ENCODE measurements at regions not wholly inside any gene's neighbourhood (a gene's known extent, or its start where the extent isn't known, plus 50 kb on each side); places are given as distances from the start of the nearest gene placed in this dataset.

GRCh38 chr14:49946320-49947141, 53.6 kb downstream of the ARF6 start:
- Histone ChIP-seq H3K9ac (no peak overlapping the region), H3K27me3 (no peaks in the 10 kb centered on the region), H4K20me1 (ENCODE audit: low read depth) (no peaks in the 10 kb centered on the region), H3F3A (ENCODE audit: low read depth) (no peaks in the 10 kb centered on the region), H3K9me3 (ENCODE audit: low read depth) (no peaks in the 10 kb centered on the region), H3K36me3 (no peaks in the 10 kb centered on the region), H3K27ac (no peak overlapping the region), H2AFZ (replicated peaks) (no peak overlapping the region), H3K79me2 (ENCODE audit: low read depth) (no peaks in the 10 kb centered on the region), H3K4me2 (no peak overlapping the region), H3K4me1 (no peaks in the 10 kb centered on the region), H3K4me3 (no peak overlapping the region)
- H3K4me1 Mint-ChIP-seq, result peaks cover 14% of the 10 kb centered on the region
- no peak overlapping the region for H3K27ac Mint-ChIP-seq
- H3K27me3 Mint-ChIP-seq (ENCODE audit: insufficient read depth, low read depth), result no peaks in the 10 kb centered on the region
- no peak overlapping the region for H3K4me3 Mint-ChIP-seq
- DNase-seq (ENCODE audit: low spot score), result no peak
- no peaks in the 10 kb centered on the region for H3K9me3 Mint-ChIP-seq
- TF ChIP-seq EZH2 (IDR thresholded peaks at IDR 0.05) (no peak), EZH2phosphoT487 (IDR thresholded peaks at IDR 0.05) (no peak)
- TF ChIP-seq, protein P1, sequence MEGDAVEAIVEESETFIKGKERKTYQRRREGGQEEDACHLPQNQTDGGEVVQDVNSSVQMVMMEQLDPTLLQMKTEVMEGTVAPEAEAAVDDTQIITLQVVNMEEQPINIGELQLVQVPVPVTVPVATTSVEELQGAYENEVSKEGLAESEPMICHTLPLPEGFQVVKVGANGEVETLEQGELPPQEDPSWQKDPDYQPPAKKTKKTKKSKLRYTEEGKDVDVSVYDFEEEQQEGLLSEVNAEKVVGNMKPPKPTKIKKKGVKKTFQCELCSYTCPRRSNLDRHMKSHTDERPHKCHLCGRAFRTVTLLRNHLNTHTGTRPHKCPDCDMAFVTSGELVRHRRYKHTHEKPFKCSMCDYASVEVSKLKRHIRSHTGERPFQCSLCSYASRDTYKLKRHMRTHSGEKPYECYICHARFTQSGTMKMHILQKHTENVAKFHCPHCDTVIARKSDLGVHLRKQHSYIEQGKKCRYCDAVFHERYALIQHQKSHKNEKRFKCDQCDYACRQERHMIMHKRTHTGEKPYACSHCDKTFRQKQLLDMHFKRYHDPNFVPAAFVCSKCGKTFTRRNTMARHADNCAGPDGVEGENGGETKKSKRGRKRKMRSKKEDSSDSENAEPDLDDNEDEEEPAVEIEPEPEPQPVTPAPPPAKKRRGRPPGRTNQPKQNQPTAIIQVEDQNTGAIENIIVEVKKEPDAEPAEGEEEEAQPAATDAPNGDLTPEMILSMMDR (IDR thresholded peaks at IDR 0.05), result no peak
- no peaks in the 10 kb centered on the region for H3K36me3 Mint-ChIP-seq

- Histone ChIP-seq H3K9me3 (ENCODE audit: low read depth) (no peaks in the 10 kb centered on the region), H3K79me2 (ENCODE audit: low read depth) (no peaks in the 10 kb centered on the region), H3K27ac (no peak overlapping the region), H2AFZ (replicated peaks) (no peak overlapping the region), H3K4me1 (no peaks in the 10 kb centered on the region), H3F3A (ENCODE audit: low read depth) (no peaks in the 10 kb centered on the region), H4K20me1 (ENCODE audit: low read depth) (no peaks in the 10 kb centered on the region), H3K4me3 (no peak overlapping the region), H3K9ac (no peak overlapping the region), H3K27me3 (no peaks in the 10 kb centered on the region), H3K36me3 (no peaks in the 10 kb centered on the region), H3K4me2 (no peak overlapping the region)
- H3K9me3 Mint-ChIP-seq, result no peaks in the 10 kb centered on the region
- H3K36me3 Mint-ChIP-seq, result no peaks in the 10 kb centered on the region
- no peak overlapping the region for H3K4me3 Mint-ChIP-seq
- H3K27ac Mint-ChIP-seq, result no peak overlapping the region
- no peaks in the 10 kb centered on the region for H3K27me3 Mint-ChIP-seq (ENCODE audit: insufficient read depth, low read depth)
- peaks cover 14% of the 10 kb centered on the region for H3K4me1 Mint-ChIP-seq
- TF ChIP-seq EZH2phosphoT487 (IDR thresholded peaks at IDR 0.05) (no peak), EZH2 (IDR thresholded peaks at IDR 0.05) (no peak)
- TF ChIP-seq, protein P1 (IDR thresholded peaks at IDR 0.05), result no peak
- DNase-seq (ENCODE audit: low spot score), result no peak
Observed at GRCh38 chr14:49947506-49947905, 54.6 kb downstream of the ARF6 start.

DNA sequence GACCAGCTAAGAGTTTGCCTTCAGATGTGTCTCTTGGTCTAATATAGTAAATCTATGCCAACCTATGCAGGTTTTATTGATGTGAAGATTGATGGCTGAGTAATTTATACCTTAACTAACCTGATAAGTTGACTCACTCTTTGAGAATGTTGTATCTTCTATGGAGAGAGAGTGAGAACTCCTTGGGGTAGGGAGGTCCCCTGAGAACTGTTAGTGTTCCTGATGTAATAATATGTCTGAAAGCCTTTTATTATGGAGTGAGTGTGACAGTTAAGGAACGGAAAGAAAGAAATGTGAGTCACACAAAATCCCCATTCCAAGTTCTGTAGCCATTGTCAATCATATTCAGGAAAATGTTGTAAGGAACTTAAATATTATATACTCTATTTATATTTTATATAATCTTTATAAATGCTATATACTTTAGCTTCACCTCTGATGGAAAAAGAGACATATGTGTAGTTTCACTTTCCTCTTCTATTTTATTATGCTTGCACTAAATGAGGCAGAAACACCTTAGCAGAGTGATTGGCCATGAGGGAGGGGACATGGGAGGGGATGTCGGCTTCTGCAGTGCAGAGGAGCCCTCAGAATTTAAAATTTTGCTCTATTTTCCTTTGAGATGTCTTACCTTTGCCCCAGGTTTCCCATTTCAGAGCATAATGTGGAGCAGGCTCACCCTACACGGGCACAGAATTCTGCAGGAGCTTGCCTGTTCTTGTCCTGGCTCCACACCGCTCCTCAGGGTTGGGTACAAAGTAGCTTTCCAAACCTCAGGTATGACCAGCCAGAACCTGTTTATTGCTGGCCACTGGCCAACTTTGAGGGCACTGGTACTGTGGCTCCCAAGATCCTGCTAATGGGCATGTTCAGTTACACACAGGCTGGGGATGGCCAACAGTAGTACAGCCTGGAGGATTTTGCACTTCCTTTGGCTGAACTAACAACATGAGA, 57.7 kb downstream of the ARF6 start:
- no peaks in the 10 kb centered on the region for H3K27me3 Mint-ChIP-seq (ENCODE audit: insufficient read depth, low read depth)
- no peaks in the 10 kb centered on the region for H3K27me3 ChIP-seq
- no peak for DNase-seq (ENCODE audit: low spot score)
- no peaks in the 10 kb centered on the region for H3K79me2 ChIP-seq (ENCODE audit: low read depth)
- H3K4me3 Mint-ChIP-seq, result no peak overlapping the region
- H3K36me3 ChIP-seq, result no peaks in the 10 kb centered on the region
- no peak overlapping the region for H3K4me2 ChIP-seq
- no peak overlapping the region for H2AFZ ChIP-seq (replicated peaks)
- no peak overlapping the region for H3K27ac Mint-ChIP-seq
- H3K4me1 ChIP-seq, result no peaks in the 10 kb centered on the region
- TF ChIP-seq EZH2 (IDR thresholded peaks at IDR 0.05), result no peak
- TF ChIP-seq, protein P1 (IDR thresholded peaks at IDR 0.05), result no peak
- TF ChIP-seq EZH2phosphoT487 (IDR thresholded peaks at IDR 0.05), result no peak
- H3K36me3 Mint-ChIP-seq, result no peaks in the 10 kb centered on the region
- no peaks in the 10 kb centered on the region for H3F3A ChIP-seq (ENCODE audit: low read depth)
- no peaks in the 10 kb centered on the region for H4K20me1 ChIP-seq (ENCODE audit: low read depth)
- no peaks in the 10 kb centered on the region for H3K9me3 Mint-ChIP-seq
- H3K4me1 Mint-ChIP-seq, result peaks cover 20% of the 10 kb centered on the region
- H3K9ac ChIP-seq, result no peak overlapping the region
- H3K27ac ChIP-seq, result no peak overlapping the region
- H3K9me3 ChIP-seq (ENCODE audit: low read depth), result no peaks in the 10 kb centered on the region
- no peak overlapping the region for H3K4me3 ChIP-seq
